K562 (cell line): ENCODE measurements at regions not wholly inside any gene's neighbourhood (a gene's known extent, or its start where the extent isn't known, plus 50 kb on each side); places are given as distances from the start of the nearest gene placed in this dataset.
A peak's percentile ranks its signal among the peaks of the same experiment; 100 is the strongest.

ENCODE experiments used
- CEBPB ChIP-seq: fragments of 450-650 bp; IDR thresholded peaks from 2 replicates; pipeline ENCODE4 v1.6.1; 2016; ENCODE audit warnings: missing genetic modification characterization, missing compliant biosample characterization
- CTBP1 ChIP-seq: fragments of 450-650 bp; IDR thresholded peaks from 2 replicates; pipeline ENCODE4 v1.6.1; 2016; ENCODE audit warnings: borderline replicate concordance
- CTCF ChIP-seq, 3 experiments: IDR thresholded peaks in 2 of 3; conservative IDR thresholded peaks in 1 of 3; 2 replicates each; pipeline ENCODE4 v1.5.1; 2011 to 2012; ENCODE audit warnings: low read length in 3 of 3, mild to moderate bottlenecking in 3 of 3, control low read depth in 2 of 3, improper control_type of control experiment in 1 of 3, inconsistent platforms in 1 of 3, low read depth in 1 of 3, mixed read lengths in 1 of 3, moderate library complexity in 1 of 3; ENCODE audit not compliant: insufficient read depth in 2 of 3
- EZH2 ChIP-seq: IDR thresholded peaks from 2 replicates; pipeline ENCODE4 v1.6.1; 2012; ENCODE audit warnings: low read depth, mild to moderate bottlenecking, inconsistent platforms, low read length, borderline replicate concordance
- GTF2F1 ChIP-seq: IDR thresholded peaks from 2 replicates; pipeline ENCODE4 v1.6.1; 2011; ENCODE audit warnings: low read depth, low read length, improper control_type of control experiment
- POLR2AphosphoS5 ChIP-seq: IDR thresholded peaks from 2 replicates; pipeline ENCODE4 v1.6.1; 2011; ENCODE audit warnings: mild to moderate bottlenecking, low read depth, low read length, moderate library complexity; ENCODE audit not compliant: control insufficient read depth, insufficient read depth
- SNRNP70 ChIP-seq: fragments of 200-400 bp; formaldehyde crosslinking; optimal IDR thresholded peaks from 2 replicates; pipeline ENCODE3; 2017; ENCODE audit warnings: low read depth, low read length
- SOX6 ChIP-seq: fragments of 450-650 bp; IDR thresholded peaks from 2 replicates; pipeline ENCODE4 v1.6.1; 2014; ENCODE audit warnings: mild to moderate bottlenecking
- TRIM24 ChIP-seq, 2 experiments: fragments of 450-650 bp; IDR thresholded peaks; 2 replicates each; pipeline ENCODE4 v1.6.1; 2016

- TF ChIP-seq SOX6: no peak
- no peak for TF ChIP-seq EZH2
- TF ChIP-seq TRIM24 (IDR thresholded peaks at IDR 0.05): 0 out of 4 replicates have a peak, but pooled peaks of 1 of the 2 experiments have one; percentile 7
- no peak for TF ChIP-seq GTF2F1
- no peak; the same call in 1 of the 2 replicates for TF ChIP-seq CTBP1
- TF ChIP-seq CTCF (IDR thresholded peaks at IDR 0.05 in 2 of 3, conservative IDR thresholded peaks at IDR 0.05 in 1 of 3; ENCODE audit: insufficient read depth in 2 of 3, low read depth in 1 of 3, low read length in 3 of 3): peak in 2 of 3 experiments; percentile 18 to 24; a peak in 2 of 6 replicates
- TF ChIP-seq SNRNP70: no peak
- no peak for TF ChIP-seq CEBPB (tag)
- TF ChIP-seq POLR2AphosphoS5: peak; percentile 40; the same call in 1 of the 2 replicates
Observed at GRCh38 chr3:42012935-42013690, 51.2 kb upstream of the ULK4 start.
